GM23338 (cell line): ENCODE measurements at regions not wholly inside any gene's neighbourhood (a gene's known extent, or its start where the extent isn't known, plus 50 kb on each side); places are given as distances from the start of the nearest gene placed in this dataset.

Source experiments
- ATAC-seq: fragments of 200-7000 bp; cut with Tn5 transposase; 3 replicates; pipeline ENCODE4 v1.9.1; 2020
- DNase-seq: peaks from one replicate; pipeline ENCODE4 v3.0.0-alpha.2; 2015; ENCODE audit warnings: low spot score
- H2AFZ ChIP-seq: fragments of 200-600 bp; sonication (generic); 2 replicates; pipeline ENCODE4 v1.8.0; 2016; ENCODE audit warnings: antibody characterized with exemption, mild to moderate bottlenecking, moderate library complexity
- H3F3A ChIP-seq: fragments of 200-600 bp; sonication (generic); replicated peaks from 2 replicates; pipeline ENCODE4 v1.8.0; 2017; ENCODE audit warnings: antibody characterized with exemption, mixed run types, low read depth
- H3K27ac ChIP-seq: fragments of 200-600 bp; sonication (generic); 2 replicates; pipeline ENCODE4 v1.6.1; 2016; ENCODE audit warnings: low read depth
- H3K27me3 ChIP-seq: fragments of 200-600 bp; sonication (generic); 2 replicates; pipeline ENCODE4 v1.8.0; 2016; ENCODE audit warnings: mild to moderate bottlenecking, mixed run types, moderate library complexity; ENCODE audit not compliant: insufficient read depth
- H3K36me3 ChIP-seq: fragments of 200-600 bp; sonication (generic); 2 replicates; pipeline ENCODE4 v1.8.0; 2016; ENCODE audit warnings: mild to moderate bottlenecking; ENCODE audit not compliant: insufficient read depth
- H3K4me1 ChIP-seq: fragments of 200-600 bp; sonication (generic); 2 replicates; pipeline ENCODE4 v1.8.0; 2016; ENCODE audit warnings: mild to moderate bottlenecking, moderate library complexity; ENCODE audit not compliant: insufficient read depth
- H3K4me2 ChIP-seq: fragments of 200-600 bp; sonication (generic); 2 replicates; pipeline ENCODE4 v1.7.1; 2017; ENCODE audit warnings: mixed run types
- H3K4me3 ChIP-seq: fragments of 200-600 bp; sonication (generic); 2 replicates; pipeline ENCODE4 v1.6.1; 2016; ENCODE audit warnings: mixed run types
- H3K79me2 ChIP-seq: fragments of 200-600 bp; sonication (generic); replicated peaks from 2 replicates; pipeline ENCODE4 v1.8.0; 2017; ENCODE audit warnings: mild to moderate bottlenecking; ENCODE audit not compliant: insufficient read depth
- H3K9me2 ChIP-seq: fragments of 200-600 bp; sonication (generic); 2 replicates; pipeline ENCODE4 v1.8.0; 2017; ENCODE audit not compliant: insufficient read depth
- H4K20me1 ChIP-seq: fragments of 200-600 bp; sonication (generic); replicated peaks from 2 replicates; pipeline ENCODE4 v1.8.0; 2017; ENCODE audit warnings: mild to moderate bottlenecking; ENCODE audit not compliant: insufficient read depth
- H3K27ac Mint-ChIP-seq: 2 replicates; pipeline ENCODE4 v1.8.0; 2020; ENCODE audit warnings: inconsistent platforms, mild to moderate bottlenecking, moderate library complexity, mixed read lengths
- H3K27me3 Mint-ChIP-seq: 3 replicates; pipeline ENCODE4 v1.8.0; 2022; ENCODE audit warnings: low read depth, mild to moderate bottlenecking, moderate library complexity, mixed read lengths, inconsistent platforms; ENCODE audit not compliant: insufficient read depth, poor library complexity
- H3K36me3 Mint-ChIP-seq: 3 replicates; pipeline ENCODE4 v1.8.0; 2021; ENCODE audit warnings: low read depth, mild to moderate bottlenecking, inconsistent platforms, moderate library complexity, mixed read lengths
- H3K4me1 Mint-ChIP-seq: 3 replicates; pipeline ENCODE4 v1.8.0; 2020; ENCODE audit warnings: mild to moderate bottlenecking, inconsistent platforms, mixed read lengths
- H3K4me3 Mint-ChIP-seq: 3 replicates; pipeline ENCODE4 v1.8.0; 2021; ENCODE audit warnings: moderate library complexity, mild to moderate bottlenecking, inconsistent platforms, mixed read lengths
- H3K9me3 Mint-ChIP-seq: 3 replicates; pipeline ENCODE4 v1.8.0; 2020; ENCODE audit warnings: moderate library complexity, mild to moderate bottlenecking, inconsistent platforms, mixed read lengths
- CREB1 ChIP-seq: fragments of 250-450 bp; sonication (Bioruptor Pico); IDR thresholded peaks from 2 replicates; pipeline ENCODE4 v1.5.0; 2020; ENCODE audit warnings: low read depth, mild to moderate bottlenecking, moderate library complexity
- CTCF ChIP-seq, 2 experiments: fragments of 200-600 bp in 1 of 2; sonication (generic) in 1 of 2; conservative IDR thresholded peaks; 2 replicates each; pipeline versions ENCODE4 v1.5.1 to v1.6.1; 2016 to 2017; ENCODE audit warnings: antibody characterized with exemption in 2 of 2, low read depth in 2 of 2, mild to moderate bottlenecking in 2 of 2, moderate library complexity in 1 of 2
- ETS1 ChIP-seq: IDR thresholded peaks from 2 replicates; pipeline ENCODE4 v1.6.1; 2016; ENCODE audit warnings: antibody characterized with exemption
- EZH2 ChIP-seq: fragments of 200-600 bp; sonication (generic); IDR thresholded peaks from one replicate; pipeline ENCODE4 v1.8.0; 2017; ENCODE audit warnings: antibody characterized with exemption, mild to moderate bottlenecking, low read depth; ENCODE audit not compliant: unreplicated experiment
- EZH2phosphoT487 ChIP-seq: fragments of 200-600 bp; sonication (generic); IDR thresholded peaks from one replicate; pipeline ENCODE4 v1.8.1; 2018; ENCODE audit warnings: antibody characterized with exemption; ENCODE audit not compliant: unreplicated experiment
- JUNB ChIP-seq: IDR thresholded peaks from one replicate; pipeline ENCODE4 v1.6.1; 2016; ENCODE audit warnings: antibody characterized with exemption; ENCODE audit not compliant: unreplicated experiment
- NANOG ChIP-seq: IDR thresholded peaks from 2 replicates; pipeline ENCODE4 v1.6.1; 2016; ENCODE audit warnings: antibody characterized with exemption, borderline replicate concordance
- POLR2AphosphoS5 ChIP-seq: IDR thresholded peaks from 2 replicates; pipeline ENCODE4 v1.6.1; 2016; ENCODE audit warnings: antibody characterized with exemption, low read depth
- REST ChIP-seq: IDR thresholded peaks from one replicate; pipeline ENCODE4 v1.6.1; 2018; ENCODE audit warnings: antibody characterized with exemption; ENCODE audit not compliant: unreplicated experiment
- STAT1 ChIP-seq: IDR thresholded peaks from one replicate; pipeline ENCODE4 v1.6.1; 2016; ENCODE audit warnings: antibody characterized with exemption; ENCODE audit not compliant: unreplicated experiment
- ZNF114 ChIP-seq: fragments of 250-450 bp; sonication (Bioruptor Pico); IDR thresholded peaks from 2 replicates; pipeline ENCODE4 v1.5.0; 2020; ENCODE audit warnings: mild to moderate bottlenecking, moderate library complexity
- ZNF331 ChIP-seq: fragments of 250-450 bp; sonication (Bioruptor Pico); IDR thresholded peaks from 2 replicates; pipeline ENCODE4 v1.5.0; 2020; ENCODE audit warnings: low read depth, mild to moderate bottlenecking, moderate library complexity
- ZNF462 ChIP-seq: fragments of 250-450 bp; sonication (Bioruptor Pico); IDR thresholded peaks from 2 replicates; pipeline ENCODE4 v1.5.0; 2020; ENCODE audit warnings: mild to moderate bottlenecking, moderate library complexity

GRCh38 chr17:14637260-14637659 lies 336.4 kb downstream of the HS3ST3B1 start:
- Histone ChIP-seq H3F3A (no peaks in the 10 kb centered on the region), H3K9me2 (peaks cover 12% of the 10 kb centered on the region; the same call in 1 of the 2 replicates), H3K4me2 (no peak overlapping the region), H3K4me3 (no peak overlapping the region), H2AFZ (no peak overlapping the region), H3K27me3 (no peaks in the 10 kb centered on the region), H3K27ac (no peak overlapping the region), H3K4me1 (no peaks in the 10 kb centered on the region), H4K20me1 (no peaks in the 10 kb centered on the region), H3K79me2 (no peaks in the 10 kb centered on the region), H3K36me3 (no peaks in the 10 kb centered on the region)
- H3K27ac Mint-ChIP-seq, result no peak overlapping the region
- ATAC-seq (no peak), DNase-seq (no peak)
- no peaks in the 10 kb centered on the region for H3K36me3 Mint-ChIP-seq
- H3K4me3 Mint-ChIP-seq, result no peak overlapping the region
- no peaks in the 10 kb centered on the region for H3K27me3 Mint-ChIP-seq
- H3K4me1 Mint-ChIP-seq, result no peaks in the 10 kb centered on the region
- H3K9me3 Mint-ChIP-seq, result no peaks in the 10 kb centered on the region
- no peak for TF ChIP-seq ZNF114 (CRISPR knock-in tag)
- no peak for TF ChIP-seq POLR2AphosphoS5
- no peak for TF ChIP-seq ZNF331 (CRISPR knock-in tag)
- TF ChIP-seq ETS1, result no peak
- no peak for TF ChIP-seq EZH2
- no peak for TF ChIP-seq NANOG
- no peak for TF ChIP-seq CREB1
- no peak for TF ChIP-seq ZNF462 (CRISPR knock-in tag)
- no peak for TF ChIP-seq EZH2phosphoT487
- TF ChIP-seq CTCF (conservative IDR thresholded peaks at IDR 0.05; ENCODE audit: low read depth in 2 of 2), result no peak
- TF ChIP-seq STAT1, result no peak
- TF ChIP-seq JUNB, result no peak
- TF ChIP-seq REST, result no peak
